ENCODE measurements at regions not wholly inside any gene's neighbourhood (a gene's known extent, or its start where the extent isn't known, plus 50 kb on each side); places are given as distances from the start of the nearest gene placed in this dataset.
"Not testable (repeated sequence)": the region's sequence is repeated elsewhere in the genome, so short reads cannot be mapped to it uniquely, and the experiment has no call there.

GRCh38 chr5:115469904-115470516 lies 74.6 kb downstream of the FEM1C start:
- no peak for DNase-seq

GRCh38 chr5:115467628-115468027 lies 76.9 kb downstream of the FEM1C start:
- no peak for DNase-seq

GRCh38 chr5:115465431-115465830 lies 79.1 kb downstream of the FEM1C start:
- no peak for DNase-seq

- DNase-seq, result no peak
Observed at GRCh38 chr5:115463983-115464382, 80.6 kb downstream of the FEM1C start.

GRCh38 chr5:115461506-115462290 lies 82.9 kb downstream of the FEM1C start:
- DNase-seq, result no peak

- DNase-seq, result no peak
Observed at GRCh38 chr5:115461093-115461492, 83.5 kb downstream of the FEM1C start.

GRCh38 chr5:115460472-115460871 lies 84.1 kb downstream of the FEM1C start:
- DNase-seq, result no peak

GRCh38 chr5:115459855-115460341 lies 84.7 kb downstream of the FEM1C start:
- DNase-seq, result no peak

GRCh38 chr5:115458416-115458815 lies 86.2 kb downstream of the FEM1C start:
- DNase-seq, result no peak

GRCh38 chr5:115458003-115458409 lies 86.6 kb downstream of the FEM1C start:
- DNase-seq, result no peak

GRCh38 chr5:115457571-115457970 lies 87.0 kb downstream of the FEM1C start:
- no peak for DNase-seq

- no peak for DNase-seq
Observed at GRCh38 chr5:115456539-115457040, 88.0 kb downstream of the FEM1C start.

- no peak for DNase-seq
Observed at GRCh38 chr5:115456056-115456455, 88.5 kb downstream of the FEM1C start.

GRCh38 chr5:115455301-115455707 lies 89.3 kb downstream of the FEM1C start:
- no peak for DNase-seq

- no peak for DNase-seq
Observed at GRCh38 chr5:115453391-115454095, 91.0 kb downstream of the FEM1C start.

- DNase-seq, result no peak
Observed at GRCh38 chr5:115452536-115453235, 91.9 kb downstream of the FEM1C start.

- DNase-seq, result no peak
Observed at GRCh38 chr5:115452083-115452482, 92.5 kb downstream of the FEM1C start.

GRCh38 chr5:115450741-115451140 lies 93.8 kb downstream of the FEM1C start:
- peak in 1 of 2 donors; percentile 4 for DNase-seq

GRCh38 chr5:115448630-115449029 lies 95.9 kb downstream of the FEM1C start:
- DNase-seq, result not testable (repeated sequence)

GRCh38 chr5:115440782-115441451 lies 103.7 kb downstream of the FEM1C start:
- DNase-seq, result no peak

GRCh38 chr5:115439639-115440038 lies 104.9 kb downstream of the FEM1C start:
- DNase-seq, result no peak

- DNase-seq, result no peak
Observed at GRCh38 chr5:115439042-115439441, 105.5 kb downstream of the FEM1C start.

All from CD4-positive, alpha-beta T cell treated with Interleukin-1 beta for 1 hour (primary cell).